Aorta (tissue), 5 donors: ENCODE measurements at regions not wholly inside any gene's neighbourhood (a gene's known extent, or its start where the extent isn't known, plus 50 kb on each side); places are given as distances from the start of the nearest gene placed in this dataset.

Source experiments
- ATAC-seq: fragments of 200-7000 bp; cut with Tn5 transposase; one replicate; pipeline ENCODE4 v1.9.1; 2022; ENCODE audit warnings: moderate library complexity; ENCODE audit not compliant: low FRiP score
- DNase-seq, 2 donors: peaks; one replicate each; pipeline ENCODE4 v3.0.0-alpha.2; 2020
- H3K27ac ChIP-seq, 2 donors: one replicate each; pipeline ENCODE4 v1.5.1; 2013; ENCODE audit warnings: low read length in 2 of 2, mild to moderate bottlenecking in 2 of 2, moderate library complexity in 2 of 2, control low read depth in 1 of 2, inconsistent platforms in 1 of 2, low read depth in 1 of 2
- H3K27me3 ChIP-seq, 2 donors: one replicate each; pipeline ENCODE4 v1.6.1; 2013; ENCODE audit warnings: control low read depth in 1 of 2, low read length in 1 of 2, mild to moderate bottlenecking in 1 of 2, moderate library complexity in 1 of 2; ENCODE audit not compliant: insufficient read depth in 2 of 2, control insufficient read depth in 1 of 2
- H3K36me3 ChIP-seq, 2 donors: one replicate each; pipeline ENCODE4 v1.6.1; 2013; ENCODE audit warnings: control low read depth in 1 of 2, low read length in 1 of 2, mild to moderate bottlenecking in 1 of 2; ENCODE audit not compliant: insufficient read depth in 2 of 2, control insufficient read depth in 1 of 2
- H3K4me1 ChIP-seq, 2 donors: one replicate each; pipeline ENCODE4 v1.6.1; 2013; ENCODE audit warnings: low read length in 2 of 2, control low read depth in 1 of 2, mild to moderate bottlenecking in 1 of 2, moderate library complexity in 1 of 2; ENCODE audit not compliant: insufficient read depth in 2 of 2, control insufficient read depth in 1 of 2
- H3K4me3 ChIP-seq, 2 donors: one replicate each; pipeline ENCODE4 v1.5.1; 2013; ENCODE audit warnings: low read length in 2 of 2, control low read depth in 1 of 2, mild to moderate bottlenecking in 1 of 2
- H3K9me3 ChIP-seq: one replicate; pipeline ENCODE4 v1.6.1; 2013; ENCODE audit warnings: mild to moderate bottlenecking, low read length; ENCODE audit not compliant: control insufficient read depth
- WGBS, 2 donors: extraction: QIAGEN DNeasy Blood & Tissue Kit; methylation state at CpG; one replicate each; pipeline ENCODE4 v1.1.7; 2013; 5-methylcytosine and 5-hydroxymethylcytosine counted together
- intact Hi-C, 2 donors: fragments of 100-400 bp; cut with DNase I; formaldehyde crosslinking; loops; one replicate each; pipeline versions ENCODE4 v1.14.2 to v1.15.0; 2022
- donor health status: healthy with polysubstance abuse.
- donor health status: Bipolar disorder and iron deficiency.
- donor health status: DM: no; HTN: no; CAD: no.
- donor health status: DM: no; HTN: no; CAD: no.
- donor health status: DM: yes; HTN: yes; CAD: no.

GRCh38 chr9:1599961-1600360, 415.2 kb upstream of the SMARCA2 start:
- H3K9me3 ChIP-seq, result no peaks in the 10 kb centered on the region
- no peak for ATAC-seq

GRCh38 chr9:1604942-1605560, 410.1 kb upstream of the SMARCA2 start:
- WGBS, 2 donors, result 51 to 54% methylated on average over 5 of the region's 5 CpGs
- intact Hi-C loops, result no loop called here
- no peak overlapping the region for H3K4me3 ChIP-seq
- H3K36me3 ChIP-seq, result no peaks in the 10 kb centered on the region
- H3K27me3 ChIP-seq, result peaks cover 0 to 1% of the 10 kb centered on the region in 2 donors
- no peak overlapping the region for H3K27ac ChIP-seq
- H3K4me1 ChIP-seq, result no peaks in the 10 kb centered on the region
- ATAC-seq (no peak), DNase-seq (no peak)
- no peaks in the 10 kb centered on the region for H3K9me3 ChIP-seq

More at GRCh38 chr9:1599961-1600360, 415.2 kb upstream of the SMARCA2 start:
- Histone ChIP-seq H3K4me1 (no peaks in the 10 kb centered on the region), H3K4me3 (no peak overlapping the region), H3K27me3 (peaks cover 0 to 3% of the 10 kb centered on the region in 2 donors), H3K36me3 (no peaks in the 10 kb centered on the region), H3K27ac (no peak overlapping the region)
- no peak for DNase-seq
- WGBS, 2 donors, result 32 to 33% methylated on average over 2 of the region's 2 CpGs
- intact Hi-C loops, result no loop called here

GRCh38 chr9:1606253-1606652, 408.9 kb upstream of the SMARCA2 start:
- H3K27me3 ChIP-seq, result peaks cover 0 to 1% of the 10 kb centered on the region in 2 donors
- WGBS, 2 donors, result 26 to 51% methylated on average over 5 of the region's 5 CpGs
- no peak for DNase-seq
- no peaks in the 10 kb centered on the region for H3K36me3 ChIP-seq
- ATAC-seq, result no peak
- no peak overlapping the region for H3K27ac ChIP-seq
- intact Hi-C loops, result no loop called here
- no peaks in the 10 kb centered on the region for H3K9me3 ChIP-seq
- H3K4me3 ChIP-seq, result no peak overlapping the region
- no peaks in the 10 kb centered on the region for H3K4me1 ChIP-seq

- WGBS, 2 donors, result 83 to 86% methylated on average over 2 of the region's 2 CpGs
- DNase-seq (no peak), ATAC-seq (no peak)
- Histone ChIP-seq H3K9me3 (peaks cover 5% of the 10 kb centered on the region), H3K4me3 (no peak overlapping the region), H3K4me1 (no peaks in the 10 kb centered on the region), H3K27ac (no peak overlapping the region), H3K36me3 (no peaks in the 10 kb centered on the region), H3K27me3 (no peaks in the 10 kb centered on the region)
- intact Hi-C loops, result no loop called here
Measured at GRCh38 chr9:1612886-1613285, 402.3 kb upstream of the SMARCA2 start.

GRCh38 chr9:1617419-1617818, 397.7 kb upstream of the SMARCA2 start:
- WGBS, 2 donors, result 69 to 72% methylated on average over 3 of the region's 3 CpGs
- H3K9me3 ChIP-seq, result peaks cover 7% of the 10 kb centered on the region
- no peaks in the 10 kb centered on the region for H3K27me3 ChIP-seq
- no peak overlapping the region for H3K4me3 ChIP-seq
- intact Hi-C loops, result no loop called here
- H3K27ac ChIP-seq, result no peak overlapping the region
- H3K4me1 ChIP-seq, result no peaks in the 10 kb centered on the region
- DNase-seq, result no peak
- ATAC-seq, result no peak
- no peaks in the 10 kb centered on the region for H3K36me3 ChIP-seq

- H3K27ac ChIP-seq, result no peak overlapping the region
- H3K4me3 ChIP-seq, result no peak overlapping the region
- DNase-seq (no peak), ATAC-seq (no peak)
- no peaks in the 10 kb centered on the region for H3K36me3 ChIP-seq
- no peaks in the 10 kb centered on the region for H3K4me1 ChIP-seq
- peaks cover 7% of the 10 kb centered on the region for H3K9me3 ChIP-seq
- intact Hi-C loops, result no loop called here
- WGBS, 2 donors, result 37 to 40% methylated on average over 8 of the region's 8 CpGs
- H3K27me3 ChIP-seq, result no peaks in the 10 kb centered on the region
Measured at GRCh38 chr9:1619915-1620710, 395.0 kb upstream of the SMARCA2 start.

GRCh38 chr9:1637401-1637800, 377.7 kb upstream of the SMARCA2 start:
- no peaks in the 10 kb centered on the region for H3K4me1 ChIP-seq
- no peak overlapping the region for H3K27ac ChIP-seq
- H3K27me3 ChIP-seq, result no peaks in the 10 kb centered on the region
- ATAC-seq (no peak), DNase-seq (no peak)
- no peaks in the 10 kb centered on the region for H3K9me3 ChIP-seq
- 66 to 80% methylated on average over 2 of the region's 2 CpGs for WGBS, 2 donors
- no peak overlapping the region for H3K4me3 ChIP-seq
- intact Hi-C loops, result no loop called here
- H3K36me3 ChIP-seq, result no peaks in the 10 kb centered on the region

GRCh38 chr9:1639166-1639565, 376.0 kb upstream of the SMARCA2 start:
- H3K9me3 ChIP-seq, result no peaks in the 10 kb centered on the region
- H3K36me3 ChIP-seq, result no peaks in the 10 kb centered on the region
- DNase-seq, result no peak
- no peaks in the 10 kb centered on the region for H3K4me1 ChIP-seq
- intact Hi-C loops, result no loop called here
- no peak overlapping the region for H3K27ac ChIP-seq
- WGBS, 2 donors, result 83 to 86% methylated on average over 5 of the region's 5 CpGs
- H3K27me3 ChIP-seq, result no peaks in the 10 kb centered on the region
- H3K4me3 ChIP-seq, result no peak overlapping the region
- ATAC-seq, result no peak

- H3K27ac ChIP-seq, result no peak overlapping the region
- DNase-seq, result no peak
- ATAC-seq, result no peak
- H3K36me3 ChIP-seq, result no peaks in the 10 kb centered on the region
- peaks cover 0 to 2% of the 10 kb centered on the region in 2 donors for H3K4me1 ChIP-seq
- H3K9me3 ChIP-seq, result peaks cover 2% of the 10 kb centered on the region
- no peaks in the 10 kb centered on the region for H3K27me3 ChIP-seq
- intact Hi-C loops, result no loop called here
- 3 to 8% methylated on average over 1 of the region's 1 CpG for WGBS, 2 donors
- no peak overlapping the region for H3K4me3 ChIP-seq
Measured at GRCh38 chr9:1647776-1648175, 367.4 kb upstream of the SMARCA2 start.
